Activated CD8-positive, alpha-beta memory T cell treated with anti-CD3 and anti-CD28 coated beads for 1 hour (primary cell): ENCODE measurements at regions not wholly inside any gene's neighbourhood (a gene's known extent, or its start where the extent isn't known, plus 50 kb on each side); places are given as distances from the start of the nearest gene placed in this dataset.

Experiments
- DNase-seq, 2 donors: peaks; one replicate each; pipeline ENCODE4 v3.0.0-alpha.2; 2020; ENCODE audit warnings: low read depth in 1 of 2; ENCODE audit errors: extremely low read depth in 1 of 2

DNA sequence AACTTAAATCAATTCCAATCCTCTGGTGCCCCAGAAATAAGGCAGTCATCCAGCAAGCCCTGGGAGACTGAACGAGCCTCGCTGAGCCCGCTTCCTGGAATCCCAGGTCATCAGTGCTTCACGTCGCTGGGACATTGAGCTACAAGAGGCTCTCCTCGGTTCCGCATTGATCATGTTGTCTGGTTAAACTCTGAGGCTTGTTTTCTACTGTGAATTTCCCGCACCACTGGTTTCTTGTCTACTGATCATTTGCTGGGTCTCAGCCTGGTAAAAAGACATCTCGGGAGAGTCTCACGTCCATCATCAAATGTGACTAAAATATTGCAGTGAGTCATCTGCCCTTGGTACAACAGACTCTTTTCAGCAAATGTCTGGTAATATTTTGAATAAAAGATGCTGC is 569.2 kb downstream of the QKI start:
- no peak for DNase-seq

DNA sequence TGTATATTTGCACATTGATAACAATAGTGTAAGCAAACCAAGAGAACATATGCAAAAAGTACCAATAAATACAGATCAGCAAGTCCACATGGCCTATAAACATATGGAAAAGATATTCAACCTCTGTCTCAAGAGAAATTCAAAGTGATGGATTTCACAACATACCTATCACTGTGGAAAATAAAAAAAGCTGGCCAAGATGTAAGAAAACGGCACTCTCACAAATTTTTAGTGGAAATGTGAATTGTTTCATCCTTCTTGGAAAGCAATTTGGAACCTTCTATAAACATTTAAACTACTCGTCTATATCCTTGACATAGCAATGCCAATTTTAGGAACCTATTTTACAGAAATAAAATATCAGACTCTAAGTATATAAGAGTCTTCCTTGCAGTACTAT is 559.8 kb downstream of the QKI start:
- no peak for DNase-seq

DNA sequence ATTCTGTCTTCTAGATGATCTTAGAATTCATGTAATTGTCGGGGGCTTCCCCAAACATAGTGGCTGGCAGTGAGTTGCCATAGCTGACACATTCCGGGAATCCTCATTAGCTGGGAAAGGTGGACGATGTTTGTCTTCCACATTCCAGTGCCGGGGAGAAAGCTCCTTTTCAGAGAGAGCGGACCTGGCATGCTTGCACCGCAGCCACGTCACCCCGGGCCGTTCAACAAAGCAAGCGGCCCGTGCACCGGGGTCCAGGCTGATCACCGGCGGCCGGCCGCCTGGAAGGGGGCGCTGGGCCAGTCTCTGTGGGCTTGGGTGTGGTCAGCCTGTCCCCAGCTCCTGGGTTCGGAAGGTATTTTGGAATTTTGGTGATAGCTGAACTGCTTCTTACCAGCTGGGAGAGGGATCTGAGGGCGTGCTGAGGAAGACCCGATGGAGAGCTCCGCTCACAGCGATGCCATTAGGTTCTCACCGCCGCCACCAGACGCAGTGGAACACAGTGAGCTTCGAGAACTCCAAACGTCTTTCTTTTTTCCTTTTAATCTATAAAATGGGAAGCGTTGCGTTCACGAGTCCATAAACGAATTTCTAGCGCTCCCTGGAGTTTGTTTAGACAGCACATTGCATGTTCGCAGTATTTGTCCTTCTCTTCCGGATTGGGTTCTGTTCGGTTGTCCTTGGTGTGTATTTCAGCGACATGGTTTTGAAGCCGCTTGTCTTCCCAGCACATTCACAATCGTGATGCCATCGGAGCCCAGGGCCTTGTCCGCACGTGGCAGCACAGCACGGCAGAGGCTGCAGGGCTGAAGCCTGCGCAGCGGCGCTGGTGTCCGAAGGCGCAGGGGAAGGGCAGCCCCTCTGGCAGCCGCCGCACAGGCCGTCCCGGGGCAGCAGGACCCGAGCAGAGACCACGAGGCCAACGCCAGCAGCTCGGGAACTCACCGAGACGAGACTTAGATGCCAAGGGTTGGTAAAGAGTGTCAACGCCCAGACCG is 557.6 kb downstream of the QKI start:
- DNase-seq: no peak

DNA sequence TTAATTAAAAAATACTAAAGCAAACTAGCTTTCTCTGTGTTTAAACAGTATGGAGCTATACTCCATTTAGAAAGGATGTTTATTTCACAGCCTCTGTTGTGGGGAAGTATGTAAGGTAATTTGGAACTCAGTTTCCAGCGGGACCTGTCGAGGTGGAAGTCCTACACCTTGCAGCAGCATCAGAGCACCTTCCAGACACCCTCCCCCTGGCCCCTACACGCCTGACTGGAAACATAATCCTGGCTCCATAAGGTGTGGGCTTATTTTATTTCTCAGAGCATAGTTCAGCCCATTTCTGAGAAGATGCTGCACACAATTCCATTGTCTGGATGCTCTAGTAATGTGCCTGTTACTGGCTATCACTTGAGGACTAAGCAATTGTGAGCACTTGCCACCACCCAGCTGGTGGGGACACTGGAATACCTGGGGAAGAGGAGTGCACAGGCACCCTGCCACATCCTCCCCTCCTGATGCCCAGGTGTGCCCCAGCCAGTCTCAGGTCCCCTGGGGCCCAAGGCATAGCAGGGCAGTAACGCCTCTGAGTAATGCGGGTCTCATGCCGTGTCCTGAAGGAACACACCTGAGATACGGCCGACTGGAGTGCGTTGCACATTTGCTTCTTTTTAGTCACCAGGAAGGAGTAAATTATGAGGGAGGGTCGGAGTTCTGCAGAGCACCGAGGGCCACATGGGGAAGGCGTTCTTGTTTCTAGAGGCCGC is 556.5 kb downstream of the QKI start:
- no peak for DNase-seq

DNA sequence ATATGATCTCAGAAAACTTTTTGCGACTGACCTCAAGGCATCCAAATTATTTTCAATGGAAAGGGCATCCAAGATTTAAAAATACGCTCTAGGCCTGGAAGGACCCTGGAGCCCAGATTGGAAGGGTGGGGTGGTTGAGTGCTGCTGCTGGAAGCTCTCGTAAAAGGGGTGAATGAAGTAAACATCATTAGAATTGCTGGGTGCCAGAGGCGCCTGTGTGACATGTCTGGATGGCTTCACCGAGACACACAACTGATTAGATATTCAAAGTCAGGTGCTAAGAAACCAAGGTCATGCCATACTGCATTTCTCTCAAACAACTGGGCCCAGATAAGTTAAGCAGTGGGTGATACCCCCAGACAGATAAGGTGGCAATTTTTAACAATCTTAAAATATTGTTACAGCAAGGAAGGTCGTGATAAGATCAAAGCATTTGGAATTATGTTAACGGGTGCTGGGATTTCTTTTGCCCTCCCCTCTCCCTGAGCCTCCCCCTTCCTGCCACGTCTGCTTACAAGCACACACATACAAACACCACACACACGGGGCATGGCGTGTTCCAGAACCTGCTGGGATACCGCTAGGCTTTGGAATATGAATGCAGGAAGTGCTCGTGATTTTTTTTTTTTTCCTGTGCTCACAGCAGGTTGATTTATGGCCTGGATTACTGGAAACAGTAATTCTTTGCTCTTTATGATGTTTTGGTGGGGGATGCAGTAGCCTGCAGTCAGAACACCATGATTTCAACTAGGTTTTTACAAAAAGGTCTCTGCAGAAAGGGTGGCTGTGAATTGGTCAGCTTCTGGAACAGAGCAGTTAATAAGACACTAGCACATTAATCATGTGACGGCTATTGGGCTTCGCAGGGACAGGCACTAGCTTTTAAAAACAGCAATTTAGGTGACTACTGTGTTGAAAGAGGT is 551.2 kb downstream of the QKI start:
- no peak for DNase-seq

DNA sequence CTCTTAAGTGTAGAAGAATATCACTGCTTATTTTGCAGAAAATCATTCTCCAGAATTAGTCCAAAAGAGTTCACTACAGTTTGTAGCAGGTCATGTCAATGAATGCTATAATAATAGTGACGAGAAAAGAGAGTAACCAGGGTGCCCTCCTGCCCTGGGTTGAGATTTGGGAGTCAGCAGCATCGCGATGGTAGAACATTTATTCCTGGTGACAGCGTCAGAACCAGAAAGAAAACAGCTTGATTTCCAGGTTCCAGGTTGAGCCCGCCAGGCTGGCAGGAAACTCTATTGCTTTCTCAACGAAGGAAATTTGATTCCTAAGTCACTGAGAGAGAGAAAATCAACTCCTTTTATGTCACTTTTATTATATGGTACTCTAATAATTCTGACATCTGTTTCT is 550.3 kb downstream of the QKI start:
- DNase-seq: no peak

DNA sequence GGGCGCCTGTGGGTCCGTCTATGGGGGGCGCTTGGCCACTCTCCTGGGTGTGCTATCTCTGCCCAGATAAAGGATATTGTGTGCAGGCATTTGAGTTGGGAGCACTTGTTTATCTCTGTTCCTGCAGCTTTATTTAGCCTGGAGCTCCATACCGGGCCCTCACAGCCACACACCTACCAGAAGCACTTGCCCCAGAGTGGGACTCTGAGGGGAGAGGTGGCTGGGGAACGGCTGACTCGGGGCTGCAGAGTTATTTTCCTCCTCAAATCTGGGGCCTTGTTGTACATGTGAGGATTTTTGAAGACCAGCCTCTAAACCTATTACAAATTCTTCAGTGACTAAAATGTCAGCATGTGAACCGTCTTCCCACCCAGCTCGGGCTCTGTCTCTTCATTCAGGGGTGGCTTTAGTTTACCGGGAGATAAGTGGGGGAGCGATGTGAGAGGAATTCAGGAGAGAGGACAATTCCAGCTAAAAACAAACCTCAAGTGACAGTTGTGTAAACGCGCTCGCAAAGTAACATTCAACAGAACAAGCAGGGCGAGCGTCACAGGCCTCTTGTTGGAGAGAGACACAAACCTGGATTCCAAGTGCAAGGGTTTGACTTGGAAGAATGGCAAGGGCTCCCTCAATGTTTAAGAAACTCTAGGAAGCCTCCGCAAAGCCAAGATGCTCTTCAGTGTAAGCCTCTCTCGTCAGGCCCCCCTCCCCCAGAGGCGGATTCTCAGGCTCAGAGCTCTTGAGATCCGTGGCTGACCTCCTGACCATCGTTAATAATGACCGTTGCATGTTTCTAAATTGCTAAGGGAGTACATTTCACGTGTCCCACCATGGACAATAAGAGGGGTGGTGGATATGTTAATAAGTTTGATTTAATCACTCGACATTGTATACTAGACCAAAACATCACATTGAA is 548.9 kb downstream of the QKI start:
- DNase-seq: no peak

DNA sequence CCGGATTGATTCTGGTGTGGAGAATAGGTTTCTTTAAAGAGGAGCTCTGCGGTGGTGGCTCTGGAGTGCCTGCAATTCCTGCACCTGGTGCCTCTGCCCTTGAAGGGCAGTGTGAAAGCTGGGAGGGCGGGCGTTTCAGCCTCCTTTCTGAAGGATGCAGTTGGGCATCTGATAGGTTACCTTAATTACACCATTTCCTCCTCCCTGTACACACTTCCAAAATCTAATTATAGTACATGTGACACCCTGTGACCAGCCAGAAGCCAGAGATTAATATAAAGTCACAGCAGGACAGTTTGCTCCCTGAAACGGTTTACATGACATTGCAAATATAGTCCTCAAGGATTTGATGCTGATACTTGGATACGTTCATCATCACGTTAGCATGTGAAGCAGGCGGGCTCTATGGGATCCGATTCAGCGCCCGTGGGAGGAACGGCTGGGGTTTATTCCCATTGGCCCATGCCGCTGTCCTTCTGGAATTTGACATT is 548.2 kb downstream of the QKI start:
- DNase-seq: no peak

DNA sequence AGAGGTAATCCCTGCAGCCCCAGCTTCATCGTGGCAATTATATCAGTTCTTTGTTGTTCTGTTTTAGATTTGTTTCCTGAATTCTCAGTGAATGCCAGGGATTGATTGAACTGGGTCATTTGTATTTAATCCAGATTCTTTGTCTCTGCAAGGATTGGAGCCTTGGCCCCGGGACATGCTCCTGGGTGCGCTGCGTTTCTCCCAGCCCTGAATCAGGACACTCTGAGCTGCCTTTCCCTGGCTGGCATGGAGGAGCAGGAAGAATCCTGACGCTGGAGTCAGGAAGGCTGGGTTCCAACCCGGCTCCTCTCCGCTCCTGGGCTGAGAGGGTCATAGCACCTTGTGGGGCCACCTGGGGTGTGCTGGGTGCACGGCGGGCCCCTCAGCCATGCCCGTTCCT is 545.6 kb downstream of the QKI start:
- DNase-seq: no peak

DNA sequence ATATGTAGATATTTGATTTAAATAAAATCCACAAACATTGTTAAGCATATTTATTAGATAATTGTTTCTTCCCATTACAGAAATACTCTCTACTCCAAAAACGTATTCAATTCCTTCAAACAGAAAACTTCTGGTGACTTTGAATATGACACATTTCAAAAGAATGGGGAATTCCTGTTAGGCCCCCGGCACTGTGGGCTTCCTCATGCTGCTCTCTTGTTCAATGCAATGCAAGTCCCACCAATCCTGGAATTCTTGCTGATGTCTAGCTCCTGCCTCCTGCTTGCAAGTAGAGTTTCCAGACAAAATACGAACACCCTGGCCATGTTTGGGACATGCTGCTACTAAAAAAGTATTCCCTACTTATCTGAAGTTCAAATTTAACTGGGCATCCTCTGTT is 544.1 kb downstream of the QKI start:
- no peak for DNase-seq

DNA sequence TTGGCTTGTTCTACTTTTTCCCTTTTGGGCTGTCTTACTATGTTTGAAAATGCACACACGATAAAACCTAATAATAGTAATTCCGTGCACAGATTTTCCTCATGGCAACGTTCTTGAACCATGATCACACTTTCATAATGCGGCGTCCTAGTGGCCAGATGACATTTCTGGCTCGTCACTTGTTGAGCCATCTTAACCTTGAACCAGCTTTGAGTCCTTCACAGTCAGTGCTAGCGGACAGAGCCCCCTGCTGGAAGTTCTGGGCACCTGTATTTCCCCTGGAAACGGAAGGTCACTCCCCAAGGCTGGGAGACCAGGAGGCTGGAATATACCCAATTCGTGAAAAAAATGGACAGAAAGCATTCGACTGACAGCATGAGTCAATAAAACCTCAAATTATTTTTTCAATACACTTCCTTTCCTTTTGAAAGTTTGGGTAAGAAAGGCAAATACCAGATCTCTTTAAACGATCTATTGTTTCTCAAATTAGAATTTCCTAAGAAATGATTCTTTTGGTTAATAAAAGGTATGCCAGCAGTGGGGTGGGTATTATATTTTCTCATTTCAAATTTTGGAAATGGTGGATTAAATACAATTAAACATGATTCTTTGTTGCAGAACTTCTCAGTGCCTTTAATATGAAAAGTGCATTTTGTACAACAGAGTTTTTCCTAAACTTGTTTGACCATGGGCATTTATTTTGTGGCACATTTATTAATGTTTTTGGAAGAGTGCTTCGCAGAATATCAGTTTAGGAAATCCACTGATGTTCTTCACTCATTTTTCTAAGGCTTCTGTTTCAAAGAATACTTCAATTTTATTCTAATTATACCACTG is 542.3 kb downstream of the QKI start:
- peak; percentile 5 to 21 for DNase-seq

DNA sequence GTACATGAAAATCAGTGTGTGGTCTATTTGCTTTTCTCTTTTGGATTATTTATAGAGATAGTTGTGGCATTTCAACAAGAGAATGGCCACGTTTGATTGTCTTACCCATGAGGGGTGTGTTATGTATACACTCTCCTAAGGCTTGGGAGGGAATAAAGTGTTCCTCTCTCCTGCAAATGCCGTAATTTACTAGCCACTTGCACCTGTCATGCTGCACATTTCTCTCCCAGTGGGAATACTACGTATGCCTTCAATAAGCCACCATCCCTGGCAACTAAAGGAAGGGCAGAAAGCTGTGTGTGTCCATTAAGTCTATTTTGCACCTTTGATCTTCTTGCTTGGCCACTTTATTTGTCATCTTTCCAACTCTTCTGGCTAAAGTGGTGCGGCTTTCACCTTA is 541.2 kb downstream of the QKI start:
- no peak for DNase-seq

DNA sequence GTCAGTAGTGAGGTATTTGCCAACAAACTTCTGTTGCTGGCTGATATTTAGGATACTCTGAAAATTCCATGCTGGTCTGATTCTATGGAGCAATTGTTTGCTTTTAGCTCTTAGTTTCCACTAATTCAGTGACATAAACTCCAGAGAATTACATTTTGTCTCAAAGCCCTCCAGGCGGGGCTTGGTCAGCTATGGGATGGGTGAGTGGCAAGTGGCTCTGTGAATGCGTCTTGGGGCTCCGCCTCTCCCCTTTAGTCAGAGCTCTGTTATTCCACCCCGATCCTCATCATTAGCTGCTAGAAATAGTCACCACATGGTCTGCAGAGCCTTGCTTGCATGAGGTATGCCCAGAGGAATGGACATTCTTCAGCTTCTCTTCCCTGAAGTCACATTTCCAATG is 540.6 kb downstream of the QKI start:
- DNase-seq: no peak

DNA sequence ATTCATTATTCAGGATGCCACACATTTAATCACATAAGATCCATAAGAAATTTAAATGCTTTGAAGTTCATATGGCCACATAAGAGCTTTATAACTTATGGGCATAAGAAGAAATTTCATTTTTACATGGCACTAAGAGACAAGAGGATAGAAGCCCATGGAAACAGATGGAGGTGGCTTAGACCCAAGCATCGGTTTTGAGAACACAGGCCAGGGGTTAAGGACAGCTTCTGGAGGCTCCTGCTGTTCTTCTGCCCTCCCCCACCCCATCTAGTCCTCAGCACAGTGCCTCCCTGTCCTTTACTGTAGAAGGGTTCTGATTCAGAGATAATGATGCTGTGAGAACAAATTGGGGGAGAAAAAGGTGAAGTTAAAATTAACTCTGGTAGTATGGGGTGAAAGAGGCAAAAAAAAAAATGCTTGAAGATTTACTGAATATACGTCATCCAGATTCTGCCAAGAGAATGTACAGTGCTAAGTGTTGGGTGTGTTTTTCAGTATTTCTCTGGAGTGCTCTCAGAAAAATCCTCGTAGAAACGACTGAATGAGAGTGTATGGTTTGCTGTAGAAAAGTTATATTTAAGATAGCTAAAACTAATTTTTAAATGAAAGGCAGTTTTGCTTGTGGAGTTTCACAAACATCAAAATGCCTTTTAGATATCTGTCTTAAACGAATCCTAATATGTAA is 539.7 kb downstream of the QKI start:
- no peak for DNase-seq

DNA sequence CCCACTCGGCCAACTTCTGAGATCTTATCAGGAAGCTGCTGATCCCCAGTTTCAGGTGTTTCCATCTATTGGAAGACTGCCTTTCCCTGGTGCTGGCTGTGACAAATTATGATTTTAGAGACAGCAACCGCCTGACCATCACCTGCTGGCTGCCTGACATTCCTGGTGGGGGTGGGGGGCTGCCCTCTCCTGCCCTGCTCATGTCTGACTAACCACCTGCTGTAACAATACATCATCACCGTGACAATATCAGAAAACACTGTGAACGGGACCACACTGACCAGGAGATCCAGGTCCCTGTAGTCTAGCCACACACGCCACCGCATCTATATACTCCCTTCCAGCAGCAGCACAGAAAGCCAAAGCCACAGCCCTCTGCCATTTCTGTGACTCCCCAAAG is 537.5 kb downstream of the QKI start:
- no peak for DNase-seq

DNA sequence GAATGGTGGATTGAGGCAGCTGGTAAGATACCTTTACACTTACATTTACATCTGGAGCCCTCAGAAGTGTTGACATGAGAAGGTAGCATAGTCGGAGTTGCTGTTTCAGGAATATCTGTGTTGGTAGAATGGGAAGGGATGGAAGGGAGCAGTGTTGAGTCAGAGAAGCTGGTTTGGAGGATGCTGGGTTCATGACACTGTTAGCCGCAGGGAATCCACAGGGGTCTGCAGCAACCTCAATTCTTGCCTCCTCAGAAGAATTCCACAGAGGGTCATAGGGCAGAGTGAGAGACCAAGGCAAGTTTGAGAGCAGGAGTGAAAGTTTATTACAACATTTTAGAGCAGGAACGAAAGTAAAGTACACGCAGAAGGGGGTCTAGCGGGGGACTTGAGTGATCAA is 536.8 kb downstream of the QKI start:
- DNase-seq: no peak

DNA sequence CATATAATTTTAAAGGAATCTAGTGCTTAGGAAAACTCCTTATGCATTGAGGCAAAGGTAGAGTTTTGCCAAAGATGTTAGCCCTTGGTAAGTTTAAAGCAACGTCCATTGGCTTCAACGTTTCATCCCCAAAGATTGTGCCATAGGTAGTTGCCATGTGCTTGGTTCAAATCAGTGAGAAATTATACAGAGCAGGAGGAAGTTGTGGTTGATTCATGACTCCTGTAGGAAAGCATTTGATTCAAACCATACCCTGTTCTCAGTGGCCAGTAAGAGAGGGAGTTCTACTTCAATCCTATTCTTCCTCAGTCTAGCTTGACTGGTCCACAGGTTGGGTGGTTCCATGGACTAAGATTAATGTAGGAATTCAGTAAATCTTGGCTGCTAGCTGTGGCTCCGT is 535.6 kb downstream of the QKI start:
- no peak for DNase-seq

DNA sequence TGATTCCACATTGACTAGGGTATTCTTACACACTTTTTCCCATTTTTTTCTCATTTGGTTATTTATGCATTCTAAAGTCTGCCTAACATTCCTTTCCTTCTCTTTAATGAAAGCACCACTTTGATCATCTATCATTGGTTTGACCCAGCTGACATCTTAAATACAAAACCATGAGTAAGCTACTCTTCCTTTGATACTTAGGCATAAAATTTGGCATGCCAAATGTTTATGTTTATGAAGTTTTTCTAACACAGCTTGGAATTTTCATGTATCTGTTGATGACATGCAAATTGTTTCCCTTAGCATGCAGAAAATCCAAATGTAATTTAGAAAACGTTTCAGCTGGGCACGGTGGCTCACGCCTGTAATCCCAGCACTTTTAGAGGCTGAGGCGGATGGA is 534.9 kb downstream of the QKI start:
- DNase-seq: no peak
